Karpas-422 (cell line): ENCODE measurements at regions not wholly inside any gene's neighbourhood (a gene's known extent, or its start where the extent isn't known, plus 50 kb on each side); places are given as distances from the start of the nearest gene placed in this dataset.
A peak's percentile ranks its signal among the peaks of the same experiment; 100 is the strongest.

Source experiments
- DNase-seq: peaks from one replicate; pipeline ENCODE4 v3.0.0-alpha.2; 2015
- H2AFZ ChIP-seq: fragments of 200-600 bp; sonication (generic); 2 replicates; pipeline ENCODE4 v1.6.1; 2014; ENCODE audit warnings: antibody characterized with exemption, low read length, mixed read lengths
- H3K27ac ChIP-seq: fragments of 200-600 bp; sonication (generic); 2 replicates; pipeline ENCODE4 v1.5.1; 2014; ENCODE audit warnings: mild to moderate bottlenecking, low read length, moderate library complexity
- H3K27me3 ChIP-seq: fragments of 200-600 bp; sonication (generic); 2 replicates; pipeline ENCODE4 v1.6.1; 2014; ENCODE audit warnings: low read length, mixed read lengths
- H3K36me3 ChIP-seq: fragments of 200-600 bp; sonication (generic); 2 replicates; pipeline ENCODE4 v1.6.1; 2014; ENCODE audit warnings: low read length, mixed read lengths; ENCODE audit not compliant: insufficient read depth
- H3K4me1 ChIP-seq: fragments of 200-600 bp; sonication (generic); 2 replicates; pipeline ENCODE4 v1.6.1; 2014; ENCODE audit warnings: mild to moderate bottlenecking, low read length, mixed read lengths
- H3K4me2 ChIP-seq: fragments of 200-600 bp; sonication (generic); 2 replicates; pipeline ENCODE4 v1.6.1; 2014; ENCODE audit warnings: low read length, low read depth, mild to moderate bottlenecking; ENCODE audit not compliant: poor library complexity, severe bottlenecking
- H3K4me3 ChIP-seq: fragments of 200-600 bp; sonication (generic); 2 replicates; pipeline ENCODE4 v1.5.1; 2014; ENCODE audit warnings: mild to moderate bottlenecking, antibody characterized with exemption, low read length, mixed read lengths
- H3K79me2 ChIP-seq: fragments of 200-600 bp; sonication (generic); 2 replicates; pipeline ENCODE4 v1.6.1; 2014; ENCODE audit warnings: mild to moderate bottlenecking, low read length, mixed read lengths
- H3K9ac ChIP-seq: fragments of 200-600 bp; sonication (generic); 2 replicates; pipeline ENCODE4 v1.6.0; 2014; ENCODE audit warnings: low read length
- H3K9me2 ChIP-seq: fragments of 200-600 bp; sonication (generic), shearing (Covaris generic); replicated peaks from 2 replicates; pipeline ENCODE4 v1.6.0; 2014; ENCODE audit warnings: mild to moderate bottlenecking, low read length, moderate library complexity; ENCODE audit not compliant: insufficient read depth
- H3K9me3 ChIP-seq: fragments of 300-700, 200-600 bp; sonication (generic); 2 replicates; pipeline ENCODE4 v1.6.1; 2014; ENCODE audit warnings: low read length, mixed read lengths
- H4K20me1 ChIP-seq: fragments of 200-600 bp; sonication (generic); 2 replicates; pipeline ENCODE4 v1.6.1; 2014; ENCODE audit warnings: mild to moderate bottlenecking, antibody characterized with exemption, low read length, low read depth; ENCODE audit not compliant: insufficient read depth

DNA sequence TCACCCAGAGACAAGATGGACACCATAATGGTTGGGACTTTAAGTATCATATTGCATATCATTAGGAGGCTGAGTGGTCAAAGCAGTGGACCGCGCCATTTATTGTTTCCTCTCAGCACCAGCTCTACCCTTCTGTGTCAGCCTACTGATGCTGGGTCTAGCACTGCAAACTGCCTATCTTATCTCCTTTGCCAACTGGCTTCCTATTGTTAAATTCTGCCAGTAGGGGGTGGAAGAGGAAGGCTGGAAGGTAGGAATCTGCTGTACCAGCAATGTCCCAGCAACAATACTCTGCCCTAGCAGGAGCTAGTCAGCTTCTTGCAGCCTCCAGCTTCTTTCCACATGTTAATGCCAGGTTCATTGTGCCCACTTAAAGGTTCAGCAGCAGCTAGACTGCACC lies 367.1 kb upstream of the PDGFD start:
- H2AFZ ChIP-seq = no peak overlapping the region
- no peaks in the 10 kb centered on the region for H3K36me3 ChIP-seq
- H3K9me3 ChIP-seq = no peaks in the 10 kb centered on the region
- H3K4me1 ChIP-seq = no peaks in the 10 kb centered on the region
- no peak overlapping the region for H3K4me2 ChIP-seq
- H3K27ac ChIP-seq = no peak overlapping the region
- peak; percentile 76 for DNase-seq
- H3K9me2 ChIP-seq = no peaks in the 10 kb centered on the region
- H3K9ac ChIP-seq = no peak overlapping the region
- H4K20me1 ChIP-seq = no peaks in the 10 kb centered on the region
- H3K79me2 ChIP-seq = no peaks in the 10 kb centered on the region
- H3K4me3 ChIP-seq = no peak overlapping the region
- H3K27me3 ChIP-seq = no peaks in the 10 kb centered on the region; the same call in 1 of the 2 replicates

DNA sequence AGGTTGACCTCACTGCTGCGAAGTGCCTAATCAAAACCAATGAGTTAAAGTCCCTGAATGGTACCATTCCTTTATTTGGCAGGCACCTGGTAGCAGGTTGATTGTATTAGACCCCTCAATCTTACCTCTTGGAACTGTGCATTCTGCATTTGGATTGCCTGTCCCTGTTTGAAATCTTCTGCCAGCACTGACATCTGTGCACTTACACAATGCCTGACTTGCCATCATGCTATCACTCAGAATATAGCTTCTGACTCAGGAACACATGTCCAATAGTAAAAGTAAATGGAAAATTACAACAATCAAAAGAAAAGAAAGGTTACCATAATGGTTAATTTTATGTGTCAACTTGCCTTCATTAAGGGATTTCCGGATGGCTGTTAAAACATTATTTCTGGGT lies 366.0 kb upstream of the PDGFD start:
- H3K4me3 ChIP-seq = no peak overlapping the region
- H3K79me2 ChIP-seq = no peaks in the 10 kb centered on the region
- no peaks in the 10 kb centered on the region for H4K20me1 ChIP-seq
- no peak overlapping the region for H3K9ac ChIP-seq
- no peaks in the 10 kb centered on the region for H3K9me3 ChIP-seq
- H3K36me3 ChIP-seq = no peaks in the 10 kb centered on the region
- H3K27ac ChIP-seq = no peak overlapping the region
- H3K4me2 ChIP-seq = no peak overlapping the region
- no peaks in the 10 kb centered on the region; the same call in 1 of the 2 replicates for H3K27me3 ChIP-seq
- DNase-seq = no peak
- no peaks in the 10 kb centered on the region for H3K9me2 ChIP-seq
- no peak overlapping the region for H2AFZ ChIP-seq
- H3K4me1 ChIP-seq = no peaks in the 10 kb centered on the region

DNA sequence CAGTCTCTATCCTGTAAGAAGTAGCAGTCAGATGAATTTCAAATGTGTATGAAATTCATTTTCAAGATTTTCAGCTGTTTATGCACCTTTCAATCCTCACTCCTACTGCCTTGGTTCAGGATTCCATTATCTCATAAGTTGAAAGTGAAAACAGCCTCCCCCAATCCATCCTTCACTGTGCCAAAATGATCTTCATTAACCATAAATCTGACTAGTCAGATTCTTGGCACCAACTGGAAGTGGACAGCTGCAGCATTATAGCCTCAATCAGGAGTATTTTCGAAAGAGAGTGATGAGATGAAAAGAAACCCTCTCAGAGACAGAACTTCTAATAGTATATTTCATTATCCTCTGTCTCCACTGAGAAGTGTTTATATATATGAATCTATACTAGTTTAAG lies 365.3 kb upstream of the PDGFD start:
- Histone ChIP-seq H3K4me1 (no peaks in the 10 kb centered on the region), H3K27ac (no peak overlapping the region), H2AFZ (no peak overlapping the region), H3K9me3 (no peaks in the 10 kb centered on the region), H3K4me2 (no peak overlapping the region), H3K36me3 (no peaks in the 10 kb centered on the region), H3K79me2 (no peaks in the 10 kb centered on the region), H4K20me1 (no peaks in the 10 kb centered on the region), H3K27me3 (no peaks in the 10 kb centered on the region; the same call in 1 of the 2 replicates), H3K4me3 (no peak overlapping the region), H3K9me2 (no peaks in the 10 kb centered on the region), H3K9ac (no peak overlapping the region)
- DNase-seq = no peak

DNA sequence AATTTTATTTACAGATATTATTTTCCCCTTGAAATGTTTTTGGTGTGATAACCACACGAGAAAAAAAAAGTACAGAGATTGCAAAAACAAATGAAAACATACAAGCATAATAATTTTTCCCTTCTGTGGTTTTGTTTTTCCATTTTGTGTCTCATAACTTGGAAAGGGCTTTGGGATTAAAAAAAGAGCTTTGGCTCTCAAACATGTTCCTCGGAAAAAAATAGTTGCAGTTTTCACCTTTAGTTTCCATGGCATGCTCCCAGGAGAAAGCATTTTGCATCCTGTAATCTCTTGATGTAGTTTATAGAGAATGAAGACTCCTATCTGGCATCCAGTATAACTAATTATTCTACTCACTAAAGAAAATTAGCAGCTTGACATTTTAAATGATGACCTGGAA lies 362.1 kb upstream of the PDGFD start:
- Histone ChIP-seq H2AFZ (no peak overlapping the region), H3K4me2 (no peak overlapping the region), H3K36me3 (no peaks in the 10 kb centered on the region), H3K79me2 (no peaks in the 10 kb centered on the region), H3K9me2 (no peaks in the 10 kb centered on the region), H3K4me1 (no peaks in the 10 kb centered on the region), H4K20me1 (no peaks in the 10 kb centered on the region), H3K27ac (no peak overlapping the region), H3K4me3 (no peak overlapping the region), H3K9me3 (no peaks in the 10 kb centered on the region), H3K9ac (no peak overlapping the region), H3K27me3 (no peaks in the 10 kb centered on the region; the same call in 1 of the 2 replicates)
- no peak for DNase-seq

DNA sequence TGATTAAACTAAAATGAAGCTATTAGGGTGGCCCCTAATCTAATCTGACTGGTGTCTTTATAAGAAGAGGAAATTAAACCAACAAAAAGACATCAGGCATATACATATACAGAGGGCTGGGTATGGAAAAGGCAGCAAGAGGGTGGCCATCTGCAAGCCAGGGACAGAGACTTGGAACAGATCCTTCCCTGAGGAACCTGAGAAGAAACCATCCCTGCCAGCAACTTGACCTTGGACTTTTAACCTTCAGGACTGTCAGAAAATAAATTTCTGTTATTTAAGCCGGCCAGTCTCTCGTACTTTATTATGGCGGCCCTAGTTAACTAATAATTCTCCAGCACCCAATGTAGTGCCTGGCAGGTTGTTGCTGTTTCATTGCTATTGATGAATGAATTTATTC lies 361.5 kb upstream of the PDGFD start:
- Histone ChIP-seq H3K79me2 (no peaks in the 10 kb centered on the region), H3K9ac (no peak overlapping the region), H2AFZ (no peak overlapping the region), H3K36me3 (no peaks in the 10 kb centered on the region), H3K9me2 (no peaks in the 10 kb centered on the region), H4K20me1 (no peaks in the 10 kb centered on the region), H3K4me2 (no peak overlapping the region), H3K27ac (no peak overlapping the region), H3K4me3 (no peak overlapping the region), H3K4me1 (no peaks in the 10 kb centered on the region), H3K27me3 (no peaks in the 10 kb centered on the region; the same call in 1 of the 2 replicates), H3K9me3 (no peaks in the 10 kb centered on the region)
- no peak for DNase-seq

DNA sequence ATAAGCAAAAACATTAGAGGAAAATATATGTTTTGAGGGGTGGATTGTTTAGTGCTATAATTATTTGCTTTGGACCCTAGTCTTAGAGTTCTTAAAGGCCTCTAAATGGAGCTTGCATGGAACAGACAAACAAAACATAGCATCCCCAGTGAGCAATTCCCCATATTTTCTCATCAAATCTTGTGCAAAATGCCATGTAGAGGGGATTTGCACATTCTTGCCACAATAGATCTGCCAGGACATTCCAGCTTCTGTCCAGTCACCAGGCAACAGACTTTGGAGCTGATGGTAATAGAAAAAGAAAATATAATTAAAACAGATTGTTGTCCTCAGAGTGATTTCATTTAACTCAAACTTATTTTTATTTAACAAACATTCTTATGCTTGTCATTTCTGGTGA lies 360.3 kb upstream of the PDGFD start:
- no peaks in the 10 kb centered on the region for H3K36me3 ChIP-seq
- H3K4me2 ChIP-seq = no peak overlapping the region
- H2AFZ ChIP-seq = no peak overlapping the region
- H3K27ac ChIP-seq = no peak overlapping the region
- no peaks in the 10 kb centered on the region for H4K20me1 ChIP-seq
- no peaks in the 10 kb centered on the region for H3K9me3 ChIP-seq
- H3K79me2 ChIP-seq = no peaks in the 10 kb centered on the region
- H3K27me3 ChIP-seq = no peaks in the 10 kb centered on the region; the same call in 1 of the 2 replicates
- H3K9me2 ChIP-seq = no peaks in the 10 kb centered on the region
- H3K4me3 ChIP-seq = no peak overlapping the region
- DNase-seq = no peak
- H3K9ac ChIP-seq = no peak overlapping the region
- H3K4me1 ChIP-seq = no peaks in the 10 kb centered on the region

DNA sequence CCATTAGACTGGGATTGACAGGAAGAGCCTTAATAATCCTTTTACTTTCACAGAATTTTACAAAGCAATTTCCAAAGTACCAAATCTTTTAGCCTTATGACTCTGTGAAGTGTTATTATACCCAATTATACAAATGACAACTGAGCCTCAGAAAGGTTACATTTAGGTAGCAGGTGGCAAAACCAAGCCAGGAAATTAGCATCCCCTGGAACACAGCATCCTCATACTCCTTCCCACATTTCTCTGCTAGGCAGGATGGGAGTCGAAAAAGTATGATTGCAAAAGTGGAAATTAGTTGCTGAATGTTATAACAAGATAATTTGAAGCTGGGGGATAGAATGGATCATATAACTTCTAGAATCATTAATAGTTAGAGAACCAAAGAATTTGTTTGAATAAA lies 359.7 kb upstream of the PDGFD start:
- no peak for DNase-seq

DNA sequence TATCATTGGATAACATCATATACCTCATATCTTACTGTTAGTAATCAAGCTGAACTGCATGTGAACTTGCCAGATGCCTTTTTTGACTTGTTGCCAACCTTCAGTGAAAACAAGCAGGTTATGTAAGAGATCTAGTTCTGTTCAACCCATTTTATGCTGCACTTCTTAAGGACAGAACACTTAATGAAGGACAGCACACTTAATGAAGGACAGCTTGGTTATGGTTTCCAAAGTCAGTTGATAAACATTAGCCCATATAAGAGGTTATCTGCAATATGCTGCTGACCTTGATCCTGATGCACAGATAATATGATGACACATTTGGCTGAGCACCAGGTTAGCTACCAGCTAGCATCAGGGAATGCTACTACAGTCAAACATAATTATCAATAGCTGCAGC lies 358.7 kb upstream of the PDGFD start:
- Histone ChIP-seq H3K9me2 (no peaks in the 10 kb centered on the region), H3K27me3 (no peaks in the 10 kb centered on the region; the same call in 1 of the 2 replicates), H3K9ac (no peak overlapping the region), H3K9me3 (no peaks in the 10 kb centered on the region), H3K4me1 (no peaks in the 10 kb centered on the region), H3K79me2 (no peaks in the 10 kb centered on the region), H3K4me2 (no peak overlapping the region), H3K36me3 (no peaks in the 10 kb centered on the region), H4K20me1 (no peaks in the 10 kb centered on the region), H3K27ac (no peak overlapping the region), H3K4me3 (no peak overlapping the region), H2AFZ (no peak overlapping the region)
- DNase-seq = no peak

More for the DNA sequence above, 359.7 kb upstream of the PDGFD start:
- Histone ChIP-seq H3K79me2 (no peaks in the 10 kb centered on the region), H3K27me3 (no peaks in the 10 kb centered on the region; the same call in 1 of the 2 replicates), H3K4me1 (no peaks in the 10 kb centered on the region), H3K9me2 (no peaks in the 10 kb centered on the region), H3K27ac (no peak overlapping the region), H3K9ac (no peak overlapping the region), H4K20me1 (no peaks in the 10 kb centered on the region), H2AFZ (no peak overlapping the region), H3K36me3 (no peaks in the 10 kb centered on the region), H3K9me3 (no peaks in the 10 kb centered on the region), H3K4me2 (no peak overlapping the region), H3K4me3 (no peak overlapping the region)

DNA sequence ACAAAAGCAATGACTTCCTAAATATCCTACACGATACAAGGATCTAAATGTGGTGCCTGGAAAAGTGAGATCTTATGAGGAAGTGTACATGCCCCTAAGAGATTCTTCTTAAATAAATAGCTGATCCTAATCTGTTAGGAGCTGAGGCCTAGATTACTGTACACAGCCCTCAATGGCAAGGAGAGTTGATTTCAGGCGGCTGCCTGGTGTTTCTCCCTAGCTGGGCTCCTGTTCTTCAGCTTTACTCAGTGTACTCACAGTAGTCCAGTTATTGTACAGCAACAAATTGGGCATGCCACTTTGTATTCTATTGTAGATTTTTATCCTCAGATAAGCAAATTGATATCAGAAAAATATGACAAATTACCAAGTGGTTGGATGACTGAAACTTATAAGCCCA lies 358.2 kb upstream of the PDGFD start:
- Histone ChIP-seq H3K27ac (no peak overlapping the region), H3K9me2 (no peaks in the 10 kb centered on the region), H3K27me3 (no peaks in the 10 kb centered on the region), H2AFZ (no peak overlapping the region), H3K79me2 (no peaks in the 10 kb centered on the region), H3K9ac (no peak overlapping the region), H3K9me3 (no peaks in the 10 kb centered on the region), H3K4me1 (no peaks in the 10 kb centered on the region), H3K4me3 (no peak overlapping the region), H3K36me3 (no peaks in the 10 kb centered on the region), H4K20me1 (no peaks in the 10 kb centered on the region), H3K4me2 (no peak overlapping the region)
- DNase-seq = no peak
